SK-N-SH treated with all-trans-retinoic acid at 6 μM for 48 hours (cell line): ENCODE measurements at regions not wholly inside any gene's neighbourhood (a gene's known extent, or its start where the extent isn't known, plus 50 kb on each side); places are given as distances from the start of the nearest gene placed in this dataset.
A peak's percentile ranks its signal among the peaks of the same experiment; 100 is the strongest.

Experiments used
- ATAC-seq: fragments of 200-7000 bp; cut with Tn5 transposase; 3 replicates; pipeline ENCODE4 v1.9.1; 2020; ENCODE audit warnings: mild to moderate bottlenecking, moderate library complexity
- ARNTL ChIP-seq: fragments of 450-650 bp; formaldehyde crosslinking; IDR thresholded peaks from 2 replicates; pipeline ENCODE4 v1.5.0; 2020; ENCODE audit warnings: low read depth, mild to moderate bottlenecking, moderate library complexity, borderline replicate concordance
- BACH2 ChIP-seq: fragments of 250-450 bp; sonication (Bioruptor Pico); IDR thresholded peaks from 2 replicates; pipeline ENCODE4 v1.9.0; 2021; ENCODE audit warnings: mild to moderate bottlenecking, borderline replicate concordance
- CSDC2 ChIP-seq: fragments of 250-450 bp; sonication (Bioruptor Pico); IDR thresholded peaks from 2 replicates; pipeline ENCODE4 v1.5.0; 2020; ENCODE audit warnings: mild to moderate bottlenecking, moderate library complexity
- ESRRG ChIP-seq: fragments of 250-450 bp; sonication (Bioruptor Pico); IDR thresholded peaks from 2 replicates; pipeline ENCODE4 v1.6.1; 2021; ENCODE audit warnings: mild to moderate bottlenecking
- GLIS3 ChIP-seq: fragments of 250-450 bp; sonication (Bioruptor Pico); IDR thresholded peaks from 2 replicates; pipeline ENCODE4 v1.5.0; 2020; ENCODE audit warnings: mild to moderate bottlenecking, moderate library complexity
- ISL1 ChIP-seq: fragments of 250-450 bp; sonication (Bioruptor Pico); IDR thresholded peaks from 2 replicates; pipeline ENCODE4 v2.1.2; 2022; ENCODE audit warnings: mild to moderate bottlenecking, moderate library complexity
- OSR1 ChIP-seq: fragments of 250-450 bp; sonication (Bioruptor Pico); IDR thresholded peaks from 2 replicates; pipeline ENCODE4 v1.8.0; 2022; ENCODE audit warnings: moderate library complexity, mild to moderate bottlenecking, inconsistent platforms
- PATZ1 ChIP-seq: fragments of 250-450 bp; sonication (Bioruptor Pico); IDR thresholded peaks from 2 replicates; pipeline ENCODE4 v1.8.0; 2020; ENCODE audit warnings: mild to moderate bottlenecking, moderate library complexity, borderline replicate concordance
- PPARA ChIP-seq: fragments of 250-450 bp; sonication (Bioruptor Pico); IDR thresholded peaks from 2 replicates; pipeline ENCODE4 v1.5.0; 2020; ENCODE audit warnings: mild to moderate bottlenecking, borderline replicate concordance
- RARB ChIP-seq: fragments of 250-450 bp; sonication (Bioruptor Pico); IDR thresholded peaks from 2 replicates; pipeline ENCODE4 v1.8.0; 2021; ENCODE audit warnings: mild to moderate bottlenecking, moderate library complexity
- TOX ChIP-seq: fragments of 250-450 bp; sonication (Bioruptor Pico); IDR thresholded peaks from 2 replicates; pipeline ENCODE4 v1.8.0; 2021; ENCODE audit warnings: mild to moderate bottlenecking, moderate library complexity, borderline replicate concordance
- ZC3H10 ChIP-seq: fragments of 250-450 bp; sonication (Bioruptor Pico); IDR thresholded peaks from 2 replicates; pipeline ENCODE4 v1.5.1; 2021; ENCODE audit warnings: mild to moderate bottlenecking, moderate library complexity
- ZFP30 ChIP-seq: fragments of 450-650 bp; formaldehyde crosslinking; IDR thresholded peaks from 2 replicates; pipeline ENCODE4 v1.5.0; 2022; ENCODE audit warnings: mild to moderate bottlenecking, moderate library complexity
- ZNF565 ChIP-seq: fragments of 450-650 bp; formaldehyde crosslinking; conservative IDR thresholded peaks from 2 replicates; pipeline ENCODE4 v1.5.0; 2020; ENCODE audit warnings: low read depth, mild to moderate bottlenecking, moderate library complexity
- ZNF70 ChIP-seq: fragments of 450-650 bp; formaldehyde crosslinking; IDR thresholded peaks from 2 replicates; pipeline ENCODE4 v1.5.0; 2020; ENCODE audit warnings: mild to moderate bottlenecking, moderate library complexity
- ZNF8 ChIP-seq: fragments of 450-650 bp; formaldehyde crosslinking; IDR thresholded peaks from 2 replicates; pipeline ENCODE4 v1.5.0; 2020; ENCODE audit warnings: mild to moderate bottlenecking, moderate library complexity
- TF ChIP-seq, protein P1 (sequence below): fragments of 250-450 bp; sonication (Bioruptor Pico); IDR thresholded peaks from 2 replicates; pipeline ENCODE4 v1.8.0; 2021; ENCODE audit warnings: low read depth, mild to moderate bottlenecking, moderate library complexity, borderline replicate concordance
- TF ChIP-seq, protein P2 (sequence below): fragments of 250-450 bp; sonication (Bioruptor Pico); IDR thresholded peaks from 2 replicates; pipeline ENCODE4 v1.5.1; 2021; ENCODE audit warnings: mild to moderate bottlenecking, moderate library complexity
- TF ChIP-seq, protein P3 (sequence below): fragments of 250-450 bp; sonication (Bioruptor Pico); IDR thresholded peaks from 2 replicates; pipeline ENCODE4 v1.5.1; 2020; ENCODE audit warnings: low read depth, mild to moderate bottlenecking, moderate library complexity
- TF ChIP-seq, protein P4 (sequence below): fragments of 250-450 bp; sonication (Bioruptor Pico); IDR thresholded peaks from 2 replicates; pipeline ENCODE4 v1.5.0; 2020; ENCODE audit warnings: mild to moderate bottlenecking, moderate library complexity

DNA sequence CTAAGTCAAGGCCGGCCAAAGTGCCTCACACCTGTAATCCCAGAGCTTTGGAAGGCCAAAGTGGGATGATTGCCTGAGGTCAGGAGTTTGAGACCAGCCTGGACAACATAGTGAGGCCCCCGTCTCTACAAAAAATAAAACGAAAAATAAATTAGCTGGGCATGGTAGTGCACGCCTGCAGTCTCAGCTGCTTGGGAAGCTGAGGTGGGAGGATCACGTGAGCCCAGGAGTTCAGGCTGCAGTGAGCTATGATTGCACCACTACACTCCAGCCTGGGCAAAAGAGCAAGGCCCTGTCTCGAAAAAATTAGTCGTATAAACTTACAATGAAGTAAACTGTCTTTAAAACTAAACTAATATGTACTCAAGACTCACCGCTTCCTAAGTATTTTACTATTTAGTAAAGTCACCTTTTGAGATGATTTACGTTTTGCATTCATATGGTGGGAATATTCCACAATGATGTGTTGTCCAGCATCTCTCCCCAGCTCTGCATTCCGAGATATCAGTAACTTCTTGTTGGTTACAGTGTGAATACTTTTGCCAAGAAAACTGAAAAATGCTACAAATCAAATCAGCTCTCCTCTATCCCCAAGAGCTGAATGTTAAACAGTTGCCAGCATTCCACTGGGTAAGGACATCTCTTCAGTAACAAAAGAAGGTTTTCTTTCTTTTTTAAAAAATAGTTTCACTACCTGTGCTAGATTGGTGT, 84.9 kb upstream of the C21orf91 start:
- no peak; the same call in 2 of the 3 replicates for ATAC-seq

GRCh38 chr21:17903029-17903806, 84.1 kb upstream of the C21orf91 start:
- ATAC-seq, result peak; percentile 81
- no peak for TF ChIP-seq OSR1 (CRISPR knock-in tag)

More for the DNA sequence above, 84.9 kb upstream of the C21orf91 start:
- TF ChIP-seq ARNTL (CRISPR knock-in tag) (no peak), CSDC2 (CRISPR knock-in tag) (no peak), BACH2 (CRISPR knock-in tag) (no peak), OSR1 (CRISPR knock-in tag) (no peak), ZNF8 (CRISPR knock-in tag) (no peak), ZNF70 (CRISPR knock-in tag) (no peak), PPARA (no peak), ISL1 (CRISPR knock-in tag) (no peak), GLIS3 (CRISPR knock-in tag) (no peak), ZC3H10 (no peak), RARB (CRISPR knock-in tag) (no peak)
- TF ChIP-seq, protein P1, sequence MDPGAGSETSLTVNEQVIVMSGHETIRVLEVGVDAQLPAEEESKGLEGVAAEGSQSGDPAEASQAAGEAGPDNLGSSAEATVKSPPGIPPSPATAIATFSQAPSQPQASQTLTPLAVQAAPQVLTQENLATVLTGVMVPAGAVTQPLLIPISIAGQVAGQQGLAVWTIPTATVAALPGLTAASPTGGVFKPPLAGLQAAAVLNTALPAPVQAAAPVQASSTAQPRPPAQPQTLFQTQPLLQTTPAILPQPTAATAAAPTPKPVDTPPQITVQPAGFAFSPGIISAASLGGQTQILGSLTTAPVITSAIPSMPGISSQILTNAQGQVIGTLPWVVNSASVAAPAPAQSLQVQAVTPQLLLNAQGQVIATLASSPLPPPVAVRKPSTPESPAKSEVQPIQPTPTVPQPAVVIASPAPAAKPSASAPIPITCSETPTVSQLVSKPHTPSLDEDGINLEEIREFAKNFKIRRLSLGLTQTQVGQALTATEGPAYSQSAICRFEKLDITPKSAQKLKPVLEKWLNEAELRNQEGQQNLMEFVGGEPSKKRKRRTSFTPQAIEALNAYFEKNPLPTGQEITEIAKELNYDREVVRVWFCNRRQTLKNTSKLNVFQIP (CRISPR knock-in tag), result no peak
- TF ChIP-seq, protein P2, sequence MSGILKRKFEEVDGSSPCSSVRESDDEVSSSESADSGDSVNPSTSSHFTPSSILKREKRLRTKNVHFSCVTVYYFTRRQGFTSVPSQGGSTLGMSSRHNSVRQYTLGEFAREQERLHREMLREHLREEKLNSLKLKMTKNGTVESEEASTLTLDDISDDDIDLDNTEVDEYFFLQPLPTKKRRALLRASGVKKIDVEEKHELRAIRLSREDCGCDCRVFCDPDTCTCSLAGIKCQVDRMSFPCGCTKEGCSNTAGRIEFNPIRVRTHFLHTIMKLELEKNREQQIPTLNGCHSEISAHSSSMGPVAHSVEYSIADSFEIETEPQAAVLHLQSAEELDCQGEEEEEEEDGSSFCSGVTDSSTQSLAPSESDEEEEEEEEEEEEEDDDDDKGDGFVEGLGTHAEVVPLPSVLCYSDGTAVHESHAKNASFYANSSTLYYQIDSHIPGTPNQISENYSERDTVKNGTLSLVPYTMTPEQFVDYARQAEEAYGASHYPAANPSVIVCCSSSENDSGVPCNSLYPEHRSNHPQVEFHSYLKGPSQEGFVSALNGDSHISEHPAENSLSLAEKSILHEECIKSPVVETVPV (CRISPR knock-in tag), result no peak
- TF ChIP-seq, protein P3, sequence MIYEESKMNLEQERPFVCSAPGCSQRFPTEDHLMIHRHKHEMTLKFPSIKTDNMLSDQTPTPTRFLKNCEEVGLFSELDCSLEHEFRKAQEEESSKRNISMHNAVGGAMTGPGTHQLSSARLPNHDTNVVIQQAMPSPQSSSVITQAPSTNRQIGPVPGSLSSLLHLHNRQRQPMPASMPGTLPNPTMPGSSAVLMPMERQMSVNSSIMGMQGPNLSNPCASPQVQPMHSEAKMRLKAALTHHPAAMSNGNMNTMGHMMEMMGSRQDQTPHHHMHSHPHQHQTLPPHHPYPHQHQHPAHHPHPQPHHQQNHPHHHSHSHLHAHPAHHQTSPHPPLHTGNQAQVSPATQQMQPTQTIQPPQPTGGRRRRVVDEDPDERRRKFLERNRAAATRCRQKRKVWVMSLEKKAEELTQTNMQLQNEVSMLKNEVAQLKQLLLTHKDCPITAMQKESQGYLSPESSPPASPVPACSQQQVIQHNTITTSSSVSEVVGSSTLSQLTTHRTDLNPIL (CRISPR knock-in tag), result no peak

DNA sequence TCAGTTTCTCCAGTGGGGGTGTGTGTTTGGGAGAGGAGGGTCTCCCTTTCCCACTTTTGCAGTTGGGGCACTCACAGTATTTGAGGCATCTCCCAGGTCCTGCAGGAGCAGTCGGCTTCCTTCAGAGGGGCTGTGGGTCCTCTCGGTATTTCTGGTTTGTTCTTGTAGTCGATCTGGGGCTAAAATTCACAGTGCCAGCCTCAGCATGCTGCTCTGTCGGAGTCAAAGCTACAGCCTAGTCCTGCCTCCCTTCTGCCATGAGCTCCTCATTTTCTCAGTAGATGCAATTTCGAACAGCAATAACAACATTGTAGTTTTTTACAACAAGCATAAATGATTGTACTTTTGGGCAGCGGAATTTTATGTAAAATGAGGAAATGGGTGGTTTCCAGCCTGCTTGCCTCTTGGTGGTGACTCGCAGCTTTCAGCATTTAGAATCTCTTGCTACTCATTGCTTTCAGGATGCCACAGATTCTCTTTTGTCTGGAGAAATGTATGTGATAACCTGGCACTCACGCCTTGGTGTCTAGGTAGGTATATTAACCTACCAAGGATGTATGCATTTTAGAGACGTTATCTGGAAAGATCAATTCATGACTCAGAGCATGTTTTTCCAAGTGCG, 82.4 kb upstream of the C21orf91 start:
- no peak for ATAC-seq
- TF ChIP-seq ESRRG (CRISPR knock-in tag) (no peak), ZC3H10 (no peak), PPARA (no peak), ZFP30 (no peak), CSDC2 (CRISPR knock-in tag) (no peak), ZNF565 (CRISPR knock-in tag) (no peak), TOX (no peak), ARNTL (CRISPR knock-in tag) (no peak), GLIS3 (CRISPR knock-in tag) (no peak), ZNF8 (CRISPR knock-in tag) (no peak), ISL1 (CRISPR knock-in tag) (no peak), OSR1 (CRISPR knock-in tag) (no peak), RARB (CRISPR knock-in tag) (no peak), PATZ1 (CRISPR knock-in tag) (no peak)
- TF ChIP-seq, protein P1 (CRISPR knock-in tag), result no peak
- TF ChIP-seq, protein P3 (CRISPR knock-in tag), result no peak
- TF ChIP-seq, protein P2 (CRISPR knock-in tag), result no peak
- TF ChIP-seq, protein P4, sequence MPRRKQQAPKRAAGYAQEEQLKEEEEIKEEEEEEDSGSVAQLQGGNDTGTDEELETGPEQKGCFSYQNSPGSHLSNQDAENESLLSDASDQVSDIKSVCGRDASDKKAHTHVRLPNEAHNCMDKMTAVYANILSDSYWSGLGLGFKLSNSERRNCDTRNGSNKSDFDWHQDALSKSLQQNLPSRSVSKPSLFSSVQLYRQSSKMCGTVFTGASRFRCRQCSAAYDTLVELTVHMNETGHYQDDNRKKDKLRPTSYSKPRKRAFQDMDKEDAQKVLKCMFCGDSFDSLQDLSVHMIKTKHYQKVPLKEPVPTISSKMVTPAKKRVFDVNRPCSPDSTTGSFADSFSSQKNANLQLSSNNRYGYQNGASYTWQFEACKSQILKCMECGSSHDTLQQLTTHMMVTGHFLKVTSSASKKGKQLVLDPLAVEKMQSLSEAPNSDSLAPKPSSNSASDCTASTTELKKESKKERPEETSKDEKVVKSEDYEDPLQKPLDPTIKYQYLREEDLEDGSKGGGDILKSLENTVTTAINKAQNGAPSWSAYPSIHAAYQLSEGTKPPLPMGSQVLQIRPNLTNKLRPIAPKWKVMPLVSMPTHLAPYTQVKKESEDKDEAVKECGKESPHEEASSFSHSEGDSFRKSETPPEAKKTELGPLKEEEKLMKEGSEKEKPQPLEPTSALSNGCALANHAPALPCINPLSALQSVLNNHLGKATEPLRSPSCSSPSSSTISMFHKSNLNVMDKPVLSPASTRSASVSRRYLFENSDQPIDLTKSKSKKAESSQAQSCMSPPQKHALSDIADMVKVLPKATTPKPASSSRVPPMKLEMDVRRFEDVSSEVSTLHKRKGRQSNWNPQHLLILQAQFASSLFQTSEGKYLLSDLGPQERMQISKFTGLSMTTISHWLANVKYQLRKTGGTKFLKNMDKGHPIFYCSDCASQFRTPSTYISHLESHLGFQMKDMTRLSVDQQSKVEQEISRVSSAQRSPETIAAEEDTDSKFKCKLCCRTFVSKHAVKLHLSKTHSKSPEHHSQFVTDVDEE, result no peak
